ENCODE measurements at regions not wholly inside any gene's neighbourhood (a gene's known extent, or its start where the extent isn't known, plus 50 kb on each side); places are given as distances from the start of the nearest gene placed in this dataset.
"Not testable (repeated sequence)": the region's sequence is repeated elsewhere in the genome, so short reads cannot be mapped to it uniquely, and the experiment has no call there.

DNA sequence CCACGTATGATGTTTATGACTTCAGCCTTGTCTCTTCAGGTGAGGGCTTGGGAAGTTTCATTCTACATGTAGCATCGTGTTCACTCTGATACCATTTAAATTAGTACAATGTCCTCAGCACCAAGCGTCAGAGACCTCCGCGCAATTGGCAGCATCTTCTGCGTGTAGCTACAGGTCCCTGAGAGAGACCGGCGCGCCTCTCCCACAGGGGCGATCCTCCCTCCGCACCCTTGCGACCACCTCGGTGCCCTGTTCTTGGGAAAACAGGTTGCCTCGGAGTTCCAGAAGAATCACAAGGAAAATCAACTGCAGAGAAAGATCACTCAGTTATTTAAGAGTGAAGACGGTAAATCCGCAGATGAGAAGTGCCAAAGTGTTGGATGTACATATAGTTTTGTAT lies 206.2 kb downstream of the GATA3 start:
- H3K27ac Mint-ChIP-seq: no peak overlapping the region
- H3K4me3 Mint-ChIP-seq: no peak overlapping the region
- peaks cover 8% of the 10 kb centered on the region for H3K9me3 Mint-ChIP-seq
- peaks cover 7% of the 10 kb centered on the region for H3K4me1 Mint-ChIP-seq
- no peaks in the 10 kb centered on the region for H3K36me3 Mint-ChIP-seq (ENCODE audit: low read depth)
- no peak for ATAC-seq (replicated peaks)
- H3K27me3 Mint-ChIP-seq: no peaks in the 10 kb centered on the region

DNA sequence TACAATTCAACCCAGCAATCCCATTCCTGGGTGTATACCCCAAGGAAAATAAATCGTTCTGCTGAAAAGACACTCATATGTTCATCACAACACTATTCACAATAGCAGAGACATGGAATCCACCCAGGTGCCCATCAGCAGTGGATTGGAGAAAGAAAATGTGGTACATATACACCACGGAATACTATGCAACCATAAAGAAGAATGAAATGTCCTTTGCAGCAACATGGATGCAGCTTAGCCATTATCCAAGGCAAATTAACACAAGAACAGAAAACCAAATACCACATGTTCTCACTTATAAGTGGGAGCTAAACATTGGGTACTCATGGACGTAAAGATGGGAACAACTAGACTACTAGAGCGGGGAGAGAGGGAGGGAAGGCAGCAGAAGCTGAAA lies 207.8 kb downstream of the GATA3 start:
- H3K9me3 Mint-ChIP-seq: peaks cover 8% of the 10 kb centered on the region
- no peak overlapping the region for H3K4me3 Mint-ChIP-seq
- H3K36me3 Mint-ChIP-seq (ENCODE audit: low read depth): no peaks in the 10 kb centered on the region
- no peak for ATAC-seq (replicated peaks)
- no peak overlapping the region for H3K27ac Mint-ChIP-seq
- peaks cover 5% of the 10 kb centered on the region for H3K4me1 Mint-ChIP-seq
- no peaks in the 10 kb centered on the region for H3K27me3 Mint-ChIP-seq

DNA sequence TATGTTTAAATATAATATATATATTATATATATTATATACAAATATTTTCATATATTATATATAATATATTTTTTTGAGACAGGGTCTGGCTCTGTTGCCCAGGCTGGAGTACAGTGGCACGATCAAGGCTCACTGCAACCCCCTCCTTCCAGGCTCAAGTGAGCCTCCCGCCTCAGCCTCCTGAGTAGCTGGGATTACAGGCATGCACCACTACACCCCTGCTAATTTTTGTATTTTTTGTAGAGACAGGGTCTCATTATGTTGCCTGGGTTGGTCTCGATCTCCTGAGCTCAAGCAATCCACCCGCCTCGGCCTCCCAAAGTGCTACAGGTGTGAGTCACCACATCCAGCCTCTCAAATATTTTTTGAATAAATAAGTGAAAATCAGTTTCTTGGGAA lies 215.5 kb downstream of the GATA3 start:
- no peaks in the 10 kb centered on the region for H3K9me3 Mint-ChIP-seq
- no peak overlapping the region for H3K4me3 Mint-ChIP-seq
- H3K4me1 Mint-ChIP-seq: peaks cover 6% of the 10 kb centered on the region
- no peaks in the 10 kb centered on the region for H3K36me3 Mint-ChIP-seq (ENCODE audit: low read depth)
- no peaks in the 10 kb centered on the region for H3K27me3 Mint-ChIP-seq
- H3K27ac Mint-ChIP-seq: no peak overlapping the region
- ATAC-seq (replicated peaks): no peak

DNA sequence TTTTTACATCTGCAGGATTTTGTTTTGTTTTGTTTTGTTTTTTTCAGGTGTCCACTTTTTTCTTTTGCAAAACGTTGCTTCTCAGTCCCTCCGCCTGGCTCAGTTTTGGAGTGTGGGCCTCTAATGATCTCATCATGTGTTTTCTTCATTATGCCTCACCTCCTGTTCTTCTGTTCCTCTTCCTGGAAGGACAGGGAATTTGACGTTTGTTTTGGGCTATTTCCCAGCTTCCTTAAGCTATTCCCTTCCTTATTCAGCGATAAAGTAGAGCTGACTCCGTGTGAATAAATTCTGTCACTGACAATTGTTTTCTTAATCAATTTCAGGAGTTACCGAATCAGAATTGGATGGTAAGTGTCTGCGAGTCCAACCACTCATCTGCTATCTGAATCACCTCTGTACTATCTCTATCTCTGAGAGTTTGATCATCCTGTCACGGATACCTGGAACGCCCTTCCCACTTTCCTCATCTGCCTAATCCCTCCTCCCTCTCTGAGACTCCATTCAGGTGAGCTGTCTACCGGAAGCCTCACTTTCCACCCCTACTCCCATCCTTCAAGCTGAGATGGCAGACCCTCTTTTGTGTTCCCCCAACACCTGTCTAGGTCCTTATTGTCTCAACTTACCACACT lies 218.4 kb downstream of the GATA3 start:
- Mint-ChIP-seq H3K9me3 (peaks cover 3% of the 10 kb centered on the region), H3K27ac (no peak overlapping the region)

DNA sequence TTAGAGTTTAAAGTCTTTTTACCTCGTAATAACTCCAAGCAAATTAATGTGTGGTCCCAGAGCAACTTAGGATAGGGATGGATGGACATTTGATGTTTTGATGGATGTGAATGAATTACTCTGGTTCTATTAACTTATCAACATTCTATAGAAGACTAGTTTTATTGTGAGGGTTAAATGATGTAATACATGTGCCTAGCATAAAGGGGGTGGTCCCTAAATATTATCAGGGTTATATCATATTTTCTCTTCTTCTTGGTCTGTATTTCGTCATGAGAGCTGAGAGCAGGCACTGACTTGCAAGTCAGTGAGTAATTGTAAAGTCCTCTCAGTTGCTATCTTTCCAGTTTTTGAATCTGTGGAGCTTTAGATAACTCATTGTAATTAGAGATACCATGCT lies 219.3 kb downstream of the GATA3 start:
- Mint-ChIP-seq H3K36me3 (ENCODE audit: low read depth) (no peaks in the 10 kb centered on the region), H3K27me3 (no peaks in the 10 kb centered on the region), H3K27ac (no peak overlapping the region), H3K9me3 (peaks cover 3% of the 10 kb centered on the region), H3K4me1 (peaks cover 10% of the 10 kb centered on the region), H3K4me3 (no peak overlapping the region)
- ATAC-seq (replicated peaks): no peak

More for the DNA sequence above, 218.4 kb downstream of the GATA3 start:
- Mint-ChIP-seq H3K36me3 (ENCODE audit: low read depth) (no peaks in the 10 kb centered on the region), H3K4me1 (peaks cover 7% of the 10 kb centered on the region), H3K27me3 (no peaks in the 10 kb centered on the region), H3K4me3 (no peak overlapping the region)
- no peak for ATAC-seq (replicated peaks)

DNA sequence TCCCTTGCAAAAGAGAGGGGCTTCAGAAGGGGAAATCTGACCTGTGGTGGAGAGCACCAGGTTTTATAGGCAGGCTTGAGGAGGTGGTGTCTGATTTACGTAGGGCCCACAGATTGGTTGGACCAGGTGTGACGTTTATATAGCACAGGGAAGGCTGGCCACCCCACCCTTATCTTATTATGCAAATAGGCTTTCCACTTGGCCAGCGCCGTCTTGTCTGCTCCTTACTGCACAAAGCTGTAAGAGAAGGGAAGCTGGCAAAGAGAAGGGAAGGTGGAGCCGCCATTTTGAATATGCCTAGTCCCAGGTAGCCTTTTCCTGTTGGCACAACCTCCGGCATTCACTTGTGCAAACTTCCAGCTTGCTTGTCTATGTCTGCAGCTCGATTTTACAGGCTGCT lies 221.4 kb downstream of the GATA3 start:
- Mint-ChIP-seq H3K9me3 (peaks cover 3% of the 10 kb centered on the region), H3K27me3 (no peaks in the 10 kb centered on the region), H3K36me3 (ENCODE audit: low read depth) (no peaks in the 10 kb centered on the region), H3K4me1 (peaks cover 10% of the 10 kb centered on the region), H3K27ac (no peak overlapping the region), H3K4me3 (no peak overlapping the region)
- no peak for ATAC-seq (replicated peaks)

DNA sequence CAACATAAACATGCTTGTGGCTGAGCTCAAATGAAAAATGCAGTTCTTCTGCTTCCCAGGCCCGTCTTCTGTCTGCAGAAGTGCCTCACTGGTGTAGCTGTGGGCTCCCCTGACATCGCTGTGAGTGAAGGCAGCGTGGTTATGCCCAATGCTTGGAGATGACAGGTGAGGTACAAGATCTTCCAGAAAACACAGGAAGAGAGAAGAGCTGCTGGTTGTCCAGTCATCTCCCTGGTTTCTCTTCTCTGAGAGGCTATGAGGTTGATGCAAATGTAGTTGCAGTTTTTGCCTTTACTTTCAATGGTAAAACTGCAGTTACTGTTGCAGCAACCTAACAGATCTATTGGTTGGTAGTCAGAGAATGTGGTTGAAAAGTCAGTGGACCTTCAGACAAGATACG lies 223.6 kb downstream of the GATA3 start:
- no peak overlapping the region for H3K4me3 Mint-ChIP-seq
- H3K9me3 Mint-ChIP-seq: peaks cover 3% of the 10 kb centered on the region
- H3K27me3 Mint-ChIP-seq: no peaks in the 10 kb centered on the region
- ATAC-seq (replicated peaks): peak; percentile 97
- H3K4me1 Mint-ChIP-seq: peaks cover 22% of the 10 kb centered on the region
- H3K27ac Mint-ChIP-seq: no peak overlapping the region
- H3K36me3 Mint-ChIP-seq (ENCODE audit: low read depth): no peaks in the 10 kb centered on the region

DNA sequence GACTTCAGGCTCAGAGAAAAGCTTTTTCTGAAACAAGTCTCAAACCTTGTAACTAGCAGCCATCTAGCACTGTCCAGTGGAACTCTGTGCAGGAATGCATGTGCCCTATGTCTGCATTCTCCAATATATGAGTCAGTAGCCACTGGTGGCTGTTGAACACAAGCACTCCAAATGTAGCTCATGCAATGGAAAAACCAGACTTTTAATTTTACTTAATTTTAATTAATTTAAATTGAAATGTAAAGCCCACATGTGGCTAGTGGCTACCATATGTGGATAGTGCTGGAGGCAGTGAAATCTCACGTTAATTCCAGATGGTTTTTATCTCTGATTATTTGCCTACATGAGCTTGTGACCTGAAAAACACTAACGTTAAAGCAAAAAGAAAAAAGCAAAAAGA lies 225.1 kb downstream of the GATA3 start:
- Mint-ChIP-seq H3K4me3 (no peak overlapping the region), H3K4me1 (peaks cover 24% of the 10 kb centered on the region), H3K36me3 (ENCODE audit: low read depth) (no peaks in the 10 kb centered on the region), H3K27ac (no peak overlapping the region), H3K27me3 (no peaks in the 10 kb centered on the region), H3K9me3 (peaks cover 3% of the 10 kb centered on the region)
- no peak for ATAC-seq (replicated peaks)

DNA sequence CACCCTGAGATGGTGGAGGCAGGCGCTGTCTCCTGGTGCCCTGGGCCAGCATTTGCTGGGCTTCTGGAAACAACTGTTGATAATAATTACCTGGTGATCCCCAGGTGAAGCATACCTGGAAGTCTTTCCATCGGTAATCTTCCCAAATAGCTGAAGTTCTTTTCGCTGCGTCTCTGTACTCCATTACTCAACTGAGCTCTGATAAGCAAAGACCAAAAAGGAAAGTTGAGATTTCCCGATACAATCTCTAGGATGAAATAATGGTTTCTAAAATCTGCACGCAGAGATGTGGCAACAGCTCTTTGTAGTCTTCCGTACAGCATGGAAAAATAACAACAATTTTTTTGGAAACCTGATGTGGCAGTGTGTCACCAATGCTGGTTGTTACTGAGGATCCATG lies 226.5 kb downstream of the GATA3 start:
- H3K4me1 Mint-ChIP-seq: peaks cover 24% of the 10 kb centered on the region
- H3K4me3 Mint-ChIP-seq: no peak overlapping the region
- H3K27me3 Mint-ChIP-seq: no peaks in the 10 kb centered on the region

DNA sequence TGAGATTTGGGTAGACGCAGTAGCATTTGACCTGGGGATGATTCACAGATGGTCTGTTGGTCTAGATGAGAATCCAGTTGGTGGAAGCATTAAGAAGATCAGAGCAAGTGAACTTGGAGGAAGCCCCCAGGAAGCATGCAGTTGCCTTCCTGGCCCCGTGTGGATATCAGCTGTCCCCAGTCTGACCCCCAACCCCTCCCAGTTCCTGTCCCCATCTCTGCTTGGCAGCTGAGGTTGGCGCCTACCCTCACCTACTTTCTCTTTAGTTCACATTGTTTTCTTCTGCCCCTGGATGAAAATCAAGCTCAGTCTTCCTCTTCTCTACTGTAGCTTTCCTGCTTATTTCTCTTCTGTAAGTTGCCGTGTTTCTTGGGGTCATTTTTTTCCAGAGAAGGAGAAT lies 227.9 kb downstream of the GATA3 start:
- no peak for ATAC-seq (replicated peaks)
- H3K36me3 Mint-ChIP-seq (ENCODE audit: low read depth): no peaks in the 10 kb centered on the region
- H3K27ac Mint-ChIP-seq: no peak overlapping the region
- peaks cover 24% of the 10 kb centered on the region for H3K4me1 Mint-ChIP-seq
- H3K27me3 Mint-ChIP-seq: no peaks in the 10 kb centered on the region
- no peaks in the 10 kb centered on the region for H3K9me3 Mint-ChIP-seq
- peak overlapping the region; percentile 10 for H3K4me3 Mint-ChIP-seq

More for the DNA sequence above, 226.5 kb downstream of the GATA3 start:
- Mint-ChIP-seq H3K27ac (no peak overlapping the region), H3K9me3 (peaks cover 3% of the 10 kb centered on the region), H3K36me3 (ENCODE audit: low read depth) (no peaks in the 10 kb centered on the region)
- ATAC-seq (replicated peaks): no peak

DNA sequence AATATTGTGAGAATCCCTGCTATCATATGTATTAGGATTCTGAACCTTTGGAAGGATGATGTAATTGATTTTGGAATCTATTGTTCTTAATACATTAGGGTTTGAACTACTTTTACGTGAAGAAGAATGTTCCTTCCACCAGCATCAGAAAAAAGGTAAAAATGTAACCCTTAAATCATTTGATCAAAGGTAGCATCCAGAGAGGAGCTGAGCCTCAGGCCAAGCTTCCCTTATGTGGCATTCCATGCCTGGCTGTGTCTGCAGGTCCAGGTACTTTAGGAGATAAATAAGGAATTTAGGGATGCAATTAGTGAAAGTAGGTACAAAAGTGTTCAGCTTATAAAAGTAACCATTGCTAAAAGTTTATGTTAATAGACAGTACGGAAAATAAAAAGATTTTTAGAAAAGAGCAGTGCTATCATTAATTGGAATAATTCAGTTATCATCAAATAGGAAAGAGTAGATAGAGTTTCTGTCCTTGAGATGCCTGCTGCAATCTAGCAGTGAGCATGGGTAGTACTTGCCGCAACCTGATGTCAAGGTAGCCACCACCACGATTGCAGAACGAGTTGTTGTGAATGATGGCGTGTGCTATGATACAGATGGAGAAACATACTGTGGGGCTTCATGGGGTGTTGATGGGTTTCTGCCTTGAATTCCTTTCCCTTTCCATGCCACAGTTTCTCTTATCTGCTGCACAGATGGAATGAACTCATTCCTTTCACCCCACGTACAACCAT lies 228.8 kb downstream of the GATA3 start:
- ATAC-seq (replicated peaks): no peak
- H3K4me3 Mint-ChIP-seq: no peak overlapping the region
- no peak overlapping the region for H3K27ac Mint-ChIP-seq
- H3K4me1 Mint-ChIP-seq: peaks cover 20% of the 10 kb centered on the region
- H3K9me3 Mint-ChIP-seq: no peaks in the 10 kb centered on the region
- no peaks in the 10 kb centered on the region for H3K36me3 Mint-ChIP-seq (ENCODE audit: low read depth)
- no peaks in the 10 kb centered on the region for H3K27me3 Mint-ChIP-seq

DNA sequence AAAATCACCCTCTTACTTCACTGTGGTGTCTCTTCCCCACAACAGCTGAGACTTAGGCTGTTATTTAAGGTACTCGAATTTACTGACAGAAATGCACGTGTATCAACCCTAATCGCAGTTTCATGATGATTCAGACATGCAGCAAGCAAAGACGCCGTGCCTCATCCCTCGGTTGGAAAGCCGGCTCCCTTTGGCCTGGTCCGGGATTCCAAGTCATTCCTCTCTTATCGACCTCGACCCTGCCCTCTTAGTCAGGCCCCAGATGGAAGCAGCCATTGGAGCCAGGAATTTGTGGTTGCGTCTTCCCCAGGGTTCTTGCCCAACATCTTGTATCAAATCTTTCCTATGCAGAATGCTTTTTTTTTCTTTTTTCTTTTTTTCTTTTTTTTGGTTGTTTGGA lies 229.5 kb downstream of the GATA3 start:
- Mint-ChIP-seq H3K27me3 (no peaks in the 10 kb centered on the region), H3K9me3 (no peaks in the 10 kb centered on the region), H3K36me3 (ENCODE audit: low read depth) (no peaks in the 10 kb centered on the region), H3K27ac (no peak overlapping the region), H3K4me1 (peaks cover 20% of the 10 kb centered on the region), H3K4me3 (no peak overlapping the region)
- no peak for ATAC-seq (replicated peaks)

DNA sequence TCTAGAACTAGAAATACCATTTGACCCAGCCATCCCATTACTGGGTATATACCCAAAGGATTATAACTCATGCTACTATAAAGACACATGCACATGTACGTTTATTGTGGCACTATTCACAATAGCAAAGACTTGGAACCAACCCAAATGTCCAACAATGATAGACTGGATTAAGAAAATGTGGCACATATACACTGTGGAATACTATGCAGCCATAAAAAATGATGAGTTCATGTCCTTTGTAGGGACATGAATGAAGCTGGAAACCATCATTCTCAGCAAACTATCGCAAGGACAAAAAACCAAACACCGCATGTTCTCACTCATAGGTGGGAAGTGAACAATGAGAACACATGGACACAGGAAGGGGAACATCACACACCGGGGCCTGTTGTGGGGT lies 231.5 kb downstream of the GATA3 start:
- peaks cover 20% of the 10 kb centered on the region for H3K4me1 Mint-ChIP-seq
- not testable (repeated sequence) for H3K4me3 Mint-ChIP-seq; H3K27me3 Mint-ChIP-seq; ATAC-seq (replicated peaks); H3K27ac Mint-ChIP-seq; H3K9me3 Mint-ChIP-seq; H3K36me3 Mint-ChIP-seq (ENCODE audit: low read depth)

DNA sequence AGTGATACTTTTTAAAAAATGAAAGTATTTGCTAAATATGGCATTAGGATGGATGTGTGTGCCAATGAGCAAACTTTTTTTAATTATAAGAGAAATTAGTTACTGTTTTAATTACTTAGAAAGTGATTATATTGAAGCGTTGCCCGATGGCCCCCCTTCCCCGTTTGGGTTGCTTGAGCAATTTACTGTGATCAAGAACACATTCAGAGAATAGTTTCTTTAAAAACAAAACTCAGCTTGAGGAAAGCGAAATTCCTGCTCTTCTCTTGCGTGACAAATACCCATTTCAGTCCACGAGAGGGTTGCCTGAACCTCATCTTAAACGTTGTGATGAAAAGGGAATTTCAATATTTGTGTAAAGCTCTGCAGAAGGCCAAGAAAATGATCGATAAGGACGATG lies 234.1 kb downstream of the GATA3 start:
- H3K36me3 Mint-ChIP-seq (ENCODE audit: low read depth): no peaks in the 10 kb centered on the region
- no peak overlapping the region for H3K4me3 Mint-ChIP-seq
- no peak overlapping the region for H3K27ac Mint-ChIP-seq
- H3K27me3 Mint-ChIP-seq: no peaks in the 10 kb centered on the region
- ATAC-seq (replicated peaks): no peak
- no peaks in the 10 kb centered on the region for H3K9me3 Mint-ChIP-seq
- peaks cover 5% of the 10 kb centered on the region for H3K4me1 Mint-ChIP-seq

DNA sequence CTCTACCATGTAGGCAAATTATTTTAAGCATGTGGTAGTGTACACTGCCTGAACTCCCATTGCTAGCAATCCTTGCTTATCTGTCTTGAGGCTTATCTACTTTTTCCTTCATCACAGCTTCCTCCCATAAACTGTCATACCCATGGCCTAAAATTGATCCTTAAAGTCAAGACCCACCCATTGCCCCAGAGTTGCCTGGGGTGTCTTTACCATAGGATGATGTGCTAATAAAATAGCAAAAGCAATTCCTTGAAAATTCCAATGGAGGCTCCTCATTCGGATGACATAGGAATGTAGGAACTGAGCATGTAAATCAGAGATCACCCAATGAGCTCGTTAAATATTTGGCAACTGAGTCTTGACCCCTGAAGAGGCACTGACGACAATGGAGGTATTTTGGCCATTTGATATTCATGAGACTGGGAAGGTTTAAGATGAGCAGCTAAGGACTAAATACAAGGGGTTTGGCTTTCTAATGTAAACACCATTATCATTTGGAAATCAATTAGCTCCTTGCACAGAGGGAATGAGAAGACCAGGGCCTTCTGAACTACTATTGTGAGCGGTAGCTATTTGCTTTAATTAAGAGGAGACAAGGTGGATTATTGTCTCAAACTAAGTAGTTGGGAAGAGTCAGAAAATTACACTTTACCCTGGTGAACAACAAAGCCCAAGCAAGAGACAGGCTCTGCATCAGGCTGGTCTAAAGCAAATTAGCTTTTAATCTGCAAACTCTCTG lies 234.9 kb downstream of the GATA3 start:
- no peak for ATAC-seq (replicated peaks)
- H3K9me3 Mint-ChIP-seq: peaks cover 2% of the 10 kb centered on the region
- no peaks in the 10 kb centered on the region for H3K27me3 Mint-ChIP-seq
- no peaks in the 10 kb centered on the region for H3K36me3 Mint-ChIP-seq (ENCODE audit: low read depth)
- H3K27ac Mint-ChIP-seq: no peak overlapping the region
- peaks cover 5% of the 10 kb centered on the region for H3K4me1 Mint-ChIP-seq
- H3K4me3 Mint-ChIP-seq: no peak overlapping the region

Data from activated T-helper 17 cell treated with anti-CD3 and anti-CD28 coated beads, Interleukin-2, amount 50 U/mL, for 72 hours (primary cell).